ENCODE measurements at regions not wholly inside any gene's neighbourhood (a gene's known extent, or its start where the extent isn't known, plus 50 kb on each side); places are given as distances from the start of the nearest gene placed in this dataset.

- DNase-seq, result no peak
Measured at GRCh38 chr9:108599571-108599970, 256.2 kb downstream of the ACTL7B start.

- DNase-seq, result no peak
Measured at GRCh38 chr9:108591121-108591520, 264.7 kb downstream of the ACTL7B start.

GRCh38 chr9:108588246-108588645 is 267.5 kb downstream of the ACTL7B start:
- DNase-seq, result no peak

- no peak for DNase-seq
Measured at GRCh38 chr9:108586471-108587139, 269.2 kb downstream of the ACTL7B start.

GRCh38 chr9:108584860-108585259 is 270.9 kb downstream of the ACTL7B start:
- no peak for DNase-seq

- DNase-seq, result no peak
Measured at GRCh38 chr9:108582726-108583125, 273.1 kb downstream of the ACTL7B start.

GRCh38 chr9:108579757-108580439 is 275.9 kb downstream of the ACTL7B start:
- DNase-seq, result no peak

- DNase-seq, result no peak
Measured at GRCh38 chr9:108575276-108575675, 280.5 kb downstream of the ACTL7B start.

GRCh38 chr9:108569624-108570023 is 286.2 kb downstream of the ACTL7B start:
- no peak for DNase-seq

GRCh38 chr9:108568093-108568492 is 287.7 kb downstream of the ACTL7B start:
- no peak for DNase-seq

GRCh38 chr9:108567571-108567970 is 288.2 kb downstream of the ACTL7B start:
- DNase-seq, result no peak

- no peak for DNase-seq
Measured at GRCh38 chr9:108565651-108566378, 290.0 kb downstream of the ACTL7B start.

- DNase-seq, result no peak
Measured at GRCh38 chr9:108562176-108562575, 293.6 kb downstream of the ACTL7B start.

- no peak for DNase-seq
Measured at GRCh38 chr9:108559432-108559831, 296.4 kb downstream of the ACTL7B start.

GRCh38 chr9:108554831-108555230 is 301.0 kb downstream of the ACTL7B start:
- DNase-seq, result no peak

GRCh38 chr9:108553111-108553635 is 302.6 kb downstream of the ACTL7B start:
- DNase-seq, result no peak

- no peak for DNase-seq
Measured at GRCh38 chr9:108552459-108553040, 303.2 kb downstream of the ACTL7B start.

GRCh38 chr9:108551030-108551841 is 304.6 kb downstream of the ACTL7B start:
- no peak for DNase-seq

GRCh38 chr9:108550106-108550505 is 305.7 kb downstream of the ACTL7B start:
- no peak for DNase-seq

- DNase-seq, result no peak
Measured at GRCh38 chr9:108549184-108549583, 306.6 kb downstream of the ACTL7B start.

- no peak for DNase-seq
Measured at GRCh38 chr9:108547411-108548135, 308.2 kb downstream of the ACTL7B start.

GRCh38 chr9:108546215-108546614 is 309.6 kb downstream of the ACTL7B start:
- no peak for DNase-seq

Measured in stimulated activated CD4-positive, alpha-beta T cell treated with anti-CD3 and anti-CD28 coated beads, Interleukin-4, amount 100 ng/mL, for 24 hours (primary cell).